ENCODE measurements at regions not wholly inside any gene's neighbourhood (a gene's known extent, or its start where the extent isn't known, plus 50 kb on each side); places are given as distances from the start of the nearest gene placed in this dataset.

- no peaks in the 10 kb centered on the region for H3K79me2 ChIP-seq (ENCODE audit: insufficient read depth, low read length)
- H4K20me1 ChIP-seq (ENCODE audit: low read depth, low read length): no peaks in the 10 kb centered on the region
- H3K9ac ChIP-seq (ENCODE audit: low read length): no peak overlapping the region
- H3K4me2 ChIP-seq (ENCODE audit: low read depth, low read length, poor library complexity, severe bottlenecking): no peak overlapping the region
- H3K9me3 ChIP-seq (ENCODE audit: insufficient read depth, low read length): no peaks in the 10 kb centered on the region
- H3K4me3 ChIP-seq (ENCODE audit: insufficient read depth, low read length, poor library complexity, severe bottlenecking): no peak overlapping the region
- no peak overlapping the region for H2AFZ ChIP-seq (ENCODE audit: low read depth, low read length, severe bottlenecking)
- no peaks in the 10 kb centered on the region for H3K27me3 ChIP-seq (ENCODE audit: low read length)
- no peaks in the 10 kb centered on the region for H3F3A ChIP-seq (ENCODE audit: insufficient read depth)
- no peak overlapping the region for H3K27ac ChIP-seq (ENCODE audit: low read depth, low read length)
- TF ChIP-seq, protein P1, sequence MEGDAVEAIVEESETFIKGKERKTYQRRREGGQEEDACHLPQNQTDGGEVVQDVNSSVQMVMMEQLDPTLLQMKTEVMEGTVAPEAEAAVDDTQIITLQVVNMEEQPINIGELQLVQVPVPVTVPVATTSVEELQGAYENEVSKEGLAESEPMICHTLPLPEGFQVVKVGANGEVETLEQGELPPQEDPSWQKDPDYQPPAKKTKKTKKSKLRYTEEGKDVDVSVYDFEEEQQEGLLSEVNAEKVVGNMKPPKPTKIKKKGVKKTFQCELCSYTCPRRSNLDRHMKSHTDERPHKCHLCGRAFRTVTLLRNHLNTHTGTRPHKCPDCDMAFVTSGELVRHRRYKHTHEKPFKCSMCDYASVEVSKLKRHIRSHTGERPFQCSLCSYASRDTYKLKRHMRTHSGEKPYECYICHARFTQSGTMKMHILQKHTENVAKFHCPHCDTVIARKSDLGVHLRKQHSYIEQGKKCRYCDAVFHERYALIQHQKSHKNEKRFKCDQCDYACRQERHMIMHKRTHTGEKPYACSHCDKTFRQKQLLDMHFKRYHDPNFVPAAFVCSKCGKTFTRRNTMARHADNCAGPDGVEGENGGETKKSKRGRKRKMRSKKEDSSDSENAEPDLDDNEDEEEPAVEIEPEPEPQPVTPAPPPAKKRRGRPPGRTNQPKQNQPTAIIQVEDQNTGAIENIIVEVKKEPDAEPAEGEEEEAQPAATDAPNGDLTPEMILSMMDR (IDR thresholded peaks at IDR 0.05; ENCODE audit: insufficient read depth, low read length, poor library complexity, severe bottlenecking): no peak
- TF ChIP-seq EZH2phosphoT487 (conservative IDR thresholded peaks at IDR 0.05; ENCODE audit: low read length): no peak
- H3K9me2 ChIP-seq (replicated peaks; ENCODE audit: insufficient read depth, low read length): no peaks in the 10 kb centered on the region
- no peaks in the 10 kb centered on the region for H3K36me3 ChIP-seq (ENCODE audit: low read length)
Observed at GRCh38 chr17:71422968-71423367, 697.9 kb upstream of the SOX9 start.

DNA sequence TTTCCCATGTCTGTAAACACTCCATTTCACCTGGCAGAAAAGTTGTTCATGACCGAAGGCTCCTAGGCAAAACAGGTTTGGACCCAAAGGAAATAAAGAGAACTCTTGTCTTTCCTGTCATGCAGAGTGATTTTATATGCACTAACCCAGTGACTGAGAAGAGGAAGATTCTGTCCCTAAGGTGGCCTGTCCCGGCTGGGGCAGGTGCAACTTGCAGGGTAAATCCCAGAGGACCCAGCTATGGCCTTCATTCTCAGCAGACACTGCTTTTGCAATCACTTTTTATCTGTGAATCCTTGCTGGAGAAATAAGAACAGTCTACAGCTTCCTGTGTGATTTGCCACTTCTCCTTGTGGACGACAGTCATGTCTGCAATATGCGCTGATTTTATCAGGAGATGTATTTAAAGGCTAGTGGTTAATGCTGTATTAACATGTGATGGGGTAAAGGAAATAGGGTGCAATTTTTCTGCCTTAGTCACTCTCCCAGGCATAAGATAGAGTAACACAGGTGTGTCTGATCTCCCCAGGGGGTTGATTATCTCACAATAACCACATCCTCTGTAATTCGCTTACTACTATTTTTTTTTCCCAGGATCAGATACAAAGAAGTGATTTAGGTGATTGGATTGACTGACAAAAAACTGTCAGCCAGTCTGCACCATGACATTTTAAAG, 696.8 kb upstream of the SOX9 start:
- Histone ChIP-seq H3K9me2 (replicated peaks; ENCODE audit: insufficient read depth, low read length) (no peaks in the 10 kb centered on the region), H3K9me3 (ENCODE audit: insufficient read depth, low read length) (0 out of 2 replicates have a peak, but pooled peaks cover 2% of the 10 kb centered on the region), H3K4me3 (ENCODE audit: insufficient read depth, low read length, poor library complexity, severe bottlenecking) (no peak overlapping the region), H3F3A (ENCODE audit: insufficient read depth) (no peaks in the 10 kb centered on the region), H3K36me3 (ENCODE audit: low read length) (no peaks in the 10 kb centered on the region), H3K27ac (ENCODE audit: low read depth, low read length) (no peak overlapping the region), H3K4me2 (ENCODE audit: low read depth, low read length, poor library complexity, severe bottlenecking) (no peak overlapping the region), H2AFZ (ENCODE audit: low read depth, low read length, severe bottlenecking) (no peak overlapping the region), H3K9ac (ENCODE audit: low read length) (no peak overlapping the region), H4K20me1 (ENCODE audit: low read depth, low read length) (no peaks in the 10 kb centered on the region), H3K27me3 (ENCODE audit: low read length) (no peaks in the 10 kb centered on the region), H3K79me2 (ENCODE audit: insufficient read depth, low read length) (no peaks in the 10 kb centered on the region)
- no peak for TF ChIP-seq EZH2phosphoT487 (conservative IDR thresholded peaks at IDR 0.05; ENCODE audit: low read length)
- TF ChIP-seq, protein P1 (IDR thresholded peaks at IDR 0.05; ENCODE audit: insufficient read depth, low read length, poor library complexity, severe bottlenecking): no peak

DNA sequence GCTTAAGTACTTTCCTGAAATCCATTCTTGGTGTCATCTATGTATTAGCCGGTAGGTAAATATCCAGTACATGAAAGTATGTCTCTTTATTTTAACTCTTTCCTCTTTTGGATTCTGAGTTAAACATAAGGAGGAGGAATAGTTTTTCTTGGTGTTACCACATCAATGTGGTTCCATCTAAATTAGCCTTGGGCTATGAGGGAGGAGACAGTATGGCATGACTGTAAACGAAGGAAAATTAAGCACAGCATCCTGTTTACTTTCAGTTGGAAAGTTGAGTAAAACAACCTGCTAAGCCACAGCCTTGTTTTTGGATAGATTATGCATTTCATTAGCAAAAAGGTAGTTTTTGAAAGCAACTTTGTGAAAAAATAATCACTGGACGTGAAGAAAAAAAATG, 693.0 kb upstream of the SOX9 start:
- Histone ChIP-seq H3K36me3 (ENCODE audit: low read length) (no peaks in the 10 kb centered on the region), H3K9me3 (ENCODE audit: insufficient read depth, low read length) (0 out of 2 replicates have a peak, but pooled peaks cover 4% of the 10 kb centered on the region), H3K4me2 (ENCODE audit: low read depth, low read length, poor library complexity, severe bottlenecking) (no peak overlapping the region), H3K27ac (ENCODE audit: low read depth, low read length) (no peak overlapping the region), H4K20me1 (ENCODE audit: low read depth, low read length) (no peaks in the 10 kb centered on the region), H2AFZ (ENCODE audit: low read depth, low read length, severe bottlenecking) (no peak overlapping the region), H3K79me2 (ENCODE audit: insufficient read depth, low read length) (no peaks in the 10 kb centered on the region), H3F3A (ENCODE audit: insufficient read depth) (no peaks in the 10 kb centered on the region), H3K27me3 (ENCODE audit: low read length) (no peaks in the 10 kb centered on the region), H3K4me3 (ENCODE audit: insufficient read depth, low read length, poor library complexity, severe bottlenecking) (no peak overlapping the region), H3K9me2 (replicated peaks; ENCODE audit: insufficient read depth, low read length) (no peaks in the 10 kb centered on the region), H3K9ac (ENCODE audit: low read length) (no peak overlapping the region)
- TF ChIP-seq, protein P1 (IDR thresholded peaks at IDR 0.05; ENCODE audit: insufficient read depth, low read length, poor library complexity, severe bottlenecking): no peak
- no peak for TF ChIP-seq EZH2phosphoT487 (conservative IDR thresholded peaks at IDR 0.05; ENCODE audit: low read length)
